PFSK-1 (cell line): ENCODE measurements at regions not wholly inside any gene's neighbourhood (a gene's known extent, or its start where the extent isn't known, plus 50 kb on each side); places are given as distances from the start of the nearest gene placed in this dataset.

Source experiments
- FOXP2 ChIP-seq: optimal IDR thresholded peaks from 2 replicates; pipeline ENCODE3; 2011; ENCODE audit warnings: borderline replicate concordance, control low read depth, inconsistent platforms; ENCODE audit not compliant: insufficient read depth; ENCODE audit errors: extremely low read length, extremely low read depth
- POLR2AphosphoS5 ChIP-seq: IDR thresholded peaks from 2 replicates; pipeline ENCODE4 v1.6.1; 2012; ENCODE audit warnings: low read depth, mild to moderate bottlenecking, control low read depth, low read length, moderate library complexity
- SIN3A ChIP-seq: IDR thresholded peaks from 2 replicates; pipeline ENCODE4 v1.6.1; 2012; ENCODE audit warnings: mild to moderate bottlenecking, low read length, moderate library complexity, borderline replicate concordance; ENCODE audit not compliant: insufficient read depth
- TAF1 ChIP-seq: IDR thresholded peaks from 2 replicates; pipeline ENCODE4 v1.6.1; 2012; ENCODE audit warnings: low read length, control low read depth, borderline replicate concordance; ENCODE audit not compliant: insufficient read depth
- TF ChIP-seq, protein P1 (sequence below), 2 experiments: IDR thresholded peaks; 2 replicates each; pipeline versions ENCODE4 v1.6.1 to v1.8.0; 2011 to 2012; ENCODE audit warnings: low read depth in 2 of 2, low read length in 2 of 2, control low read depth in 1 of 2, inconsistent platforms in 1 of 2, mild to moderate bottlenecking in 1 of 2, moderate library complexity in 1 of 2; ENCODE audit not compliant: insufficient read depth in 1 of 2

DNA sequence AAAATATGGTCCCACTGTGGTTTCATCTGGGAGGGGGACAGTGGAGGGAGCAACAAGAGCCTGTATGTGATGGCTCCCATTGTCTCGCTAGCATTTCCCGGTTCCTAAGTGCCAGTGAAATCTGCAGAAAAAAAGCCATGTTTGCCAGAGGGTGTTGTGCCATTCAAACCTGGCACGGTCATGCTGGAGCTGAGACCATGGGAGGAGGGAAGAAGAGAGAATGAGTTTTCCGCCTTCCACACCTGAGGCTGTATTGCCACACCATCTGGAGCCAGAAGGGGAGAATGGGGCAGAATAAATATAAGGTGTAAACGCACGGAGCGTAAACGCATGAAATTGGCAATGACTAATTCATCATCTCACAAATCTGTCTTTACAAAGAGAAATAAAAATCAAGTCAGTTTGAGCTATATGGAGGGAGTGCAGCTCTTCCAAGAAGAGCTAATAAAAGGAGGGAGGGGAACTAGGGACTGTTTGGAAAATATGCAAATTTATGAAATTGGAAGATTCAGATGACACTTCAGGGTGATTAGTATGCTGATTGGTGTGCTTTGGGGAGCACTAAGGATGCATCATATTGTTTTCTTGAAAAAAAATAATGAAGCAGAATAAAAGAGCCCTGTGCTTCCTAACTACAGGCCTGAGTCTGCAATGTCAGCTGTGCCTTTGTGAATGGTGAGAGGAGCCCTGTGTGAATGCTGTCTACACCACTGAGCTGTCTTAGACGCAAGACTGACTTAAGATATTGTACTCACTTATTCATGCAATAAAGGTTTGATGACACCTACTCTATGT is 237.9 kb downstream of the NSG2 start:
- no peak for TF ChIP-seq TAF1
- TF ChIP-seq, protein P1, sequence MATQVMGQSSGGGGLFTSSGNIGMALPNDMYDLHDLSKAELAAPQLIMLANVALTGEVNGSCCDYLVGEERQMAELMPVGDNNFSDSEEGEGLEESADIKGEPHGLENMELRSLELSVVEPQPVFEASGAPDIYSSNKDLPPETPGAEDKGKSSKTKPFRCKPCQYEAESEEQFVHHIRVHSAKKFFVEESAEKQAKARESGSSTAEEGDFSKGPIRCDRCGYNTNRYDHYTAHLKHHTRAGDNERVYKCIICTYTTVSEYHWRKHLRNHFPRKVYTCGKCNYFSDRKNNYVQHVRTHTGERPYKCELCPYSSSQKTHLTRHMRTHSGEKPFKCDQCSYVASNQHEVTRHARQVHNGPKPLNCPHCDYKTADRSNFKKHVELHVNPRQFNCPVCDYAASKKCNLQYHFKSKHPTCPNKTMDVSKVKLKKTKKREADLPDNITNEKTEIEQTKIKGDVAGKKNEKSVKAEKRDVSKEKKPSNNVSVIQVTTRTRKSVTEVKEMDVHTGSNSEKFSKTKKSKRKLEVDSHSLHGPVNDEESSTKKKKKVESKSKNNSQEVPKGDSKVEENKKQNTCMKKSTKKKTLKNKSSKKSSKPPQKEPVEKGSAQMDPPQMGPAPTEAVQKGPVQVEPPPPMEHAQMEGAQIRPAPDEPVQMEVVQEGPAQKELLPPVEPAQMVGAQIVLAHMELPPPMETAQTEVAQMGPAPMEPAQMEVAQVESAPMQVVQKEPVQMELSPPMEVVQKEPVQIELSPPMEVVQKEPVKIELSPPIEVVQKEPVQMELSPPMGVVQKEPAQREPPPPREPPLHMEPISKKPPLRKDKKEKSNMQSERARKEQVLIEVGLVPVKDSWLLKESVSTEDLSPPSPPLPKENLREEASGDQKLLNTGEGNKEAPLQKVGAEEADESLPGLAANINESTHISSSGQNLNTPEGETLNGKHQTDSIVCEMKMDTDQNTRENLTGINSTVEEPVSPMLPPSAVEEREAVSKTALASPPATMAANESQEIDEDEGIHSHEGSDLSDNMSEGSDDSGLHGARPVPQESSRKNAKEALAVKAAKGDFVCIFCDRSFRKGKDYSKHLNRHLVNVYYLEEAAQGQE (IDR thresholded peaks at IDR 0.05; ENCODE audit: insufficient read depth in 1 of 2, low read depth in 2 of 2, low read length in 2 of 2): no peak
- no peak for TF ChIP-seq POLR2AphosphoS5
- TF ChIP-seq FOXP2: no peak
- no peak for TF ChIP-seq SIN3A

DNA sequence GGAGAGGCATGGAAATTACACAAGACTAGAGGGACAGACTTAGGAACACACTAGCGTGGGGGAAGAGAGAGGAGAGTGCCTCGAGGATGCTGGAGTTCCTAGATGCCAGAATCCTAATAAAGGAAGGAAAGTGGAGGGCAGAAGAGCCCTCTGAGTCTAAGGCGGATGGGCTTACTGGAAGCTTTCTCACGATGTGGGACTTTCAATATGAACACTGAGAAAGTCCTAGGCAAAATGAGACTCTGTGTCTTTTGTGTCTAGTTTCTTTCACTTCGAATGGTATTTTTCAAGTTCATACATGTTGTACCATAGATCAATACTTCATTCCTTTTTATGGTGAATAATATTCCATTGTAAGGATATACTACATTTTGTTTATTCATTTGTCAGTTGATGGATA is 239.4 kb downstream of the NSG2 start:
- TF ChIP-seq FOXP2 (no peak), TAF1 (no peak), SIN3A (no peak), POLR2AphosphoS5 (no peak)
- TF ChIP-seq, protein P1 (IDR thresholded peaks at IDR 0.05; ENCODE audit: insufficient read depth in 1 of 2, low read depth in 2 of 2, low read length in 2 of 2): no peak

DNA sequence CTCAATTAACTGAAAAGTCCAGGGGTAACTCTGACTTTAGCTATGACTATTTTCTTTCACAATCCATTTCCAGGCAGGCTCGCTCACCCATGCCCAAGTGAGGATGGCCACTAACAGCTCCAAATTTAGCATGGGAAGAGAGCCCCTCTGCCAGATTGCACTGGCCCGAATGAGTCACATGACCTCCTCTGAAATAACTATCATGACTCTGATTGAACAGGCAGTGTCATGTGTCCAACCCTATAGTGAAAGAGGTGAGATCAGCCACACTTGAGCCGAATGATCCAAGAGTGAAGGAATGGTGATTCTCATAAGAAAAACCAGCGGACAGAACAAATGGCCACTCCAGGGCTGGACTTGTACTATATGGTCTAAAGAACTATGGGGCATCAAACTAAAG is 242.3 kb downstream of the NSG2 start:
- TF ChIP-seq, protein P1 (IDR thresholded peaks at IDR 0.05; ENCODE audit: insufficient read depth in 1 of 2, low read depth in 2 of 2, low read length in 2 of 2): no peak
- no peak for TF ChIP-seq TAF1
- TF ChIP-seq POLR2AphosphoS5: no peak
- TF ChIP-seq SIN3A: no peak
- no peak for TF ChIP-seq FOXP2

DNA sequence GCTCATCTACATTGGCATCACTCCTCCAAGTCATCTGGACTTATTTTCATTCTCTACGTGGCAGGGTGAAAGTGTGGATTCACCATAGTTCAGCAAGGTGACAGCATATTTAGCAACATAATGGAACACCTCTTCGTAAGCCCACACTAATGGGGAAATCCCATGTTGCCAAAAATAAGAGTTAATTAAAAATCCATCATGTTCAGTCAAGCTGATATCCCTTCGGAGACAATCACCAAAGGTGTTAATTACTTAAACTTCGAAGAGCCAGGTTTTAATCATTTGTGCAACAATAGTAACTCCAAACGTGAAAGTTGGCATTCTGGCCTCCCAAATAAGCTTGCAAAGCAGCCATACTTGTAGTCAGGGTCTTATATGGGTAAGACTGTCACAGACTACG is 242.9 kb downstream of the NSG2 start:
- TF ChIP-seq FOXP2: no peak
- TF ChIP-seq, protein P1 (IDR thresholded peaks at IDR 0.05; ENCODE audit: insufficient read depth in 1 of 2, low read depth in 2 of 2, low read length in 2 of 2): no peak
- no peak for TF ChIP-seq TAF1
- no peak for TF ChIP-seq POLR2AphosphoS5
- TF ChIP-seq SIN3A: no peak
